Heart left ventricle (tissue), 13 donors: ENCODE measurements at regions not wholly inside any gene's neighbourhood (a gene's known extent, or its start where the extent isn't known, plus 50 kb on each side); places are given as distances from the start of the nearest gene placed in this dataset.

Experiments
- CTCF ChIP-seq, 12 donors: fragments of 200-600 bp; sonication (generic) in 4 of 12; IDR thresholded peaks; one replicate each; pipeline versions ENCODE4 v1.5.0 to v1.8.0; 2018 to 2022; ENCODE audit warnings: antibody characterized with exemption in 12 of 12, mild to moderate bottlenecking in 5 of 12
- POLR2A ChIP-seq, 2 donors: fragments of 450-650 bp; IDR thresholded peaks; one replicate each; pipeline ENCODE4 v1.6.1; 2017; ENCODE audit warnings: antibody characterized with exemption in 2 of 2, mild to moderate bottlenecking in 2 of 2, moderate library complexity in 2 of 2
- donor health status: ischemic (EF 13 %, LVEDD 7.1; RV severe dilation, severe dysfunction).
- donor health status: DM: no; HTN: yes; CAD: no.
- donor health status: DM: no; HTN: no; CAD: no.
- donor health status: ischemic (EF 25% LVEDD 6.9; RV normal size, moderate dysfunction).
- donor health status: ischemic (EF 25% LVEDD 5.7; RV mildly dilated, moderate dysfunction).
- donor health status: ischemic (EF 35%, LVEDD 5.7; RV mildly dilated, moderate dysfunction).
- donor health status: nonischemic (EF 11% LVEDD 7.7; RV severe dilation, severe dysfunction).
- donor health status: DM: yes; HTN: yes; CAD: no.
- donor health status: PGD.
- donor health status: ischemic (EF 29% LVEDD 5.4; RV normal size, mild dysfunction).
- donor health status: nonischemic (EF 23%, LVEDD 6.1; RV moderate dilation, normal function).

GRCh38 chr5:174455301-174455700 is 269.1 kb upstream of the MSX2 start:
- no peak for TF ChIP-seq CTCF (IDR thresholded peaks at IDR 0.05)
- no peak for TF ChIP-seq POLR2A (IDR thresholded peaks at IDR 0.05)
